Midbrain (tissue), 1 donor: ENCODE measurements at regions not wholly inside any gene's neighbourhood (a gene's known extent, or its start where the extent isn't known, plus 50 kb on each side); places are given as distances from the start of the nearest gene placed in this dataset.
"Not testable (repeated sequence)": the region's sequence is repeated elsewhere in the genome, so short reads cannot be mapped to it uniquely, and the experiment has no call there.

ENCODE experiments used
- DNase-seq: peaks from one replicate; lab custom pipeline; 2025; lab: John Stamatoyannopoulos, UW

GRCh38 chr20:48329676-48330664, 497.8 kb downstream of the PREX1 start:
- DNase-seq = no peak

- no peak for DNase-seq
These were observed 498.7 kb downstream of the PREX1 start for GRCh38 chr20:48329031-48329615.

DNA sequence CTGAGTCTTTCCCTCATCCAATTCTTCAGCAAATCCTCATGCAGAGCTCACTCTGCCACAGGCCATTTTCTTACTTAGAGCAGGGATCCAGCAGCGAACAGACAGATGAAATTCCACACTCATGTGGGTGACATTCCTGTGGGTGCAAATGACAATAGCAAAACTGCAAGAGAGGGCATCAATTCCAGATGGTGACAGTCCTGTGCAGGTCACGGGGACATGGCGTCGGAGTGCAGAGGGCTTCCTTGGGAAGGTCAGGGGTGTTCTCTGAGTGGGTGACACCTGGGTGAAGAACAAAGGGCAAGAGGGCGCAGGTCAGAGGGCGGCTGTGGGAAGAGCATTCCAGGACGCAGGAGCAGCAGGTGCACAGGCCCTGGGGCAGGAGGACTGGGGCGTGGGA, 500.0 kb downstream of the PREX1 start:
- not testable (repeated sequence) for DNase-seq

DNA sequence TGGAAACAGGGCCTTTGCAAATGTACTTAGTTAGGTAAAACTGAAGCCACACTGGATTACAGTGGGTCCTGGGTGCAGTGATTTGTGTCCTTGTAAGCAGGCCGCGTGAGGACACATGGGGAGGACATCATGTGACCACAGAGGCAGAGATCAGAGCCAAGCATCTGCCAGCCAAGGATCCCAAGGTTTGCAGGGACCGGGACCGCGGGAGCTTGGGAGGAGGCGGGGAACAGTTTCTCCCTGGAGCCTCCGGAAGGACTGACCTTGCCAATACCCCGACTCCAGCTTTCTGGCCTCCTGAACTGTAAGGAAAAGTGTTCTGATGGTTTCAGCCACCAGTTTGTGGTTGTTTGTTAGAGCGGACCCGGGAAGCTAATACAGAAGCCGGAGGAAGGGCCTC, 500.9 kb downstream of the PREX1 start:
- no peak for DNase-seq

DNA sequence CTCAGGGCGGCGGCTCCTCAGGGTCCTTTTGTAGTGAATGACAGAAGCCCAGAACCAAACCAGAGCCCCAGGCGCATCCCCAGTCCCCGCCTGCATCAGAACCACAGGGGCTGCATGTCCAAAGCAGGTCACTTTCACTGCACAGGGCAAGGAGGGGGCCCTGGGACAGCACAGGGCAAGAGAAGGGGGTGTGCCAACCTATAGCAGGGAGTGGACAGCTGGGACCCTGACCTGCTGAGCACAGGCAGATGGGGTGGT, 501.4 kb downstream of the PREX1 start:
- DNase-seq = no peak

DNA sequence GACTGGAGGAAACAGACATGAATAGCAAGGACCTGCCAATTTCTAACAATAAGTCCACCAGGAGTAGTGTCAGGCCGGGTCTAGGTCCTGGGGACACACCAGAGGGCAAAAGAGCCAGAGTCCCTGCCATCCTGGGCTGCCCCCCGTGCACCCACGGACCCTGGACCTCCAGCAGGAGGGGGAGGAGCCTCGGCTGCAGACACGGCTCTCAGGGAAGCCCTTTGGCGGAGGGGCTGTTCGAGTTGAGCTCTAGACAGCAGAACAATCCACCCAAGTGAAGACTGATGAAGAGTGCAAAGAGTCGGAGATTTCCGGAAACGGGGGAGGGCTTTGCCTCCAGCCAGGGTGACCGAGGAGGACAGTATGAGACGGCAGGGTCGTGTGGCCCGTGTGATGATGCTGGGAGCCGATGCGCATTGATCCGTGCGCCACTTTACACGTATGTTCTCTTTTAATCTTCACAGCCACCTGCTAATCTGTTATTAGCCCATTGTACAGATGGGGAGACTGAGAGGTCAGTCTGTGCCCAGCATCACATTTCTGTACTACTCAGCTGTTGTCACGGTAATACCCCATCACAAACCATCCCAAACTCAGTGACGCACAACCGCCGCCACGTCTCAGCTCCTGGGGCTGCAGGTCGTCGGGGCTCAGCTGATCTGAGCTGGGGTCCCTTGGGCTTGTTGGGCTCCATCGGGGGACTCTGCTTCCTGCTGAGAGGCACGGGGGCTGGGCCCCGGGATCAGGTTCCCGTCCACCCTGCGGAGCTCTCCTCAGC, 502.0 kb downstream of the PREX1 start:
- DNase-seq = no peak

DNA sequence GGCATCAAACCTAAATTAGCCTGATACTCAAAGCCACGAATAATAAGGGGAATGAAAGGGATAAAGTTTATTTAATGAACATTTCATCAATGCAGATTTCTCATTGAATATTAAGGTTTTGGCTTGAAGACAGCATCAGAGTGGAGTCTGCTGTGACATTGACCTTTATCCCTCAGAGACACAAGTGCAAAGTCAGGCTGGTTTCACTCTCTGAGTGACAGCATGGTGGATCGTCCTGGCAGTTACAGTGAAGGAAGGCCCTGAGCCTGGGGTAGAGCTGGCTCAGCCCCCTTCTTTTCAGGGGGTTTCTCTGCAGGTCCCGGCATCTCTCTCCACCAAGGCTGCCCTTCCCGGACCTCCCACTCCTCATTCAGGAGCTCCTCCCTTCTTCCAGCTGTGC, 503.1 kb downstream of the PREX1 start:
- DNase-seq = no peak

GRCh38 chr20:48321271-48321670, 506.5 kb downstream of the PREX1 start:
- DNase-seq = no peak

- no peak for DNase-seq
These were observed 507.7 kb downstream of the PREX1 start for GRCh38 chr20:48319943-48320584.

GRCh38 chr20:48317578-48317977, 510.2 kb downstream of the PREX1 start:
- DNase-seq = no peak

GRCh38 chr20:48314925-48315592, 512.7 kb downstream of the PREX1 start:
- no peak for DNase-seq

- DNase-seq = no peak
These were observed 514.5 kb downstream of the PREX1 start for GRCh38 chr20:48313324-48313723.

- no peak for DNase-seq
These were observed 515.8 kb downstream of the PREX1 start for GRCh38 chr20:48311956-48312355.

DNA sequence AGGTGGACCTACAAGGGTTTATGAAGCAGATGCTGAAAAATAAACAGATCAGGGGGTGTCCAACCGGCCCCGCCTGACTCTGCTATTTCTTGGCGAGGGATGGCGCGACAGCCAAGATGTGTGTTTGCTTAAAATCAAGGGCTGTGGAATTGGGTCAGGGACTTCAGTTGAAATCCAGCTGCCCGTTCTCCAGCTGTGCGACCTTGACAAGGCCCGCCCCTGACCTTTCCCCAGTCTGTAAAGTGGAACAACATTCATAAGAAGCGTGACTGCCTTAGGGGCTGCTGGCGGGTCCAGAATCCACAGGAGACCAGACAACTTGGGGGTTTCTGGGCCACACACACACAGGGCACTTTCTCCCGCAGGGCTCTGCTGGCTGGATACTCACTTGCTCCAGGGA, 517.5 kb downstream of the PREX1 start:
- no peak for DNase-seq

- no peak for DNase-seq
These were observed 518.5 kb downstream of the PREX1 start for GRCh38 chr20:48309293-48309692.

DNA sequence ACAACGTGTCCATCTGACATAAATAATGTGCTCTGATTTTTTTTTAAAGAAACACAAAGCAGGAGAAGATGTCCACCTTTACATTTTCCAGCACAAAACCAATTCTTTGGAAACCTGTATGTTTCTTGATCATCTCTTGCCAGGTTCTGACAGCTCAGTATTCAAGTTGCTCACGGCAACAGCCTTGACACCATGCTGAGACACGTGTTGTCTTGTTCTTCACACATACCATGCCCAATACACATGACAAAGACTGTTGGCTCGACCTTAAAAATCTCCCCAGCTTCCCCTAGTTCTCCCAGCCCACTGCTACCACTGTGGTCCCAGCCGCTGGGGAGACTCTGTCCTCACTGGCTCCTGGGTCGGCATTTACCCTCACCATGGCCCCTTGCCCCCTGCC, 518.9 kb downstream of the PREX1 start:
- DNase-seq = no peak

DNA sequence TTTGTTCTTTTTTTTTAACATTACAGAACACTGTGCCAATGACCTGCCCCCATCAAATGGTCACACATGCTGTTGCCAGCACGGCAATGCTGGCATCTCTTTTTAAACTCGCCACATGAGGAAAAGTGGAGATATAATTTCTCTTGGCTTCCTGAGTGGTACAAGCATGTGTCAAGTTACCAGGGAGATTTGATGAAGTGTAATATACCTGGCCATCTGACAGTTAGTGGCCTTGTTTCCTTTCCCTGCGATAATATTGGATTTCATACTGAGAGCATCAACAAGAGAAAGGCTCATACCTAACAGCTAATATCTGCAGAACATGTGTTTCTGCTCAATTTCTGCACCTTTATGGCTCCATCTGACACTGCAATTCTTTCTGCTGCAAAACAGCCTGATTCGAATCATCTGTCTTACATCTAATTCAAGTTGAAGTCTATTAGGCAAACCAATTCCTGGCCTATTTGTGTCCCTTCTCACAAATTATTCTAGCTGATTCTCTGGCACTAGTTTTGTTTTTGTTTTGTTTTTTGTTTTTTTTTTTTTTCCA, 519.5 kb downstream of the PREX1 start:
- no peak for DNase-seq

GRCh38 chr20:48307277-48307676, 520.5 kb downstream of the PREX1 start:
- no peak for DNase-seq

DNA sequence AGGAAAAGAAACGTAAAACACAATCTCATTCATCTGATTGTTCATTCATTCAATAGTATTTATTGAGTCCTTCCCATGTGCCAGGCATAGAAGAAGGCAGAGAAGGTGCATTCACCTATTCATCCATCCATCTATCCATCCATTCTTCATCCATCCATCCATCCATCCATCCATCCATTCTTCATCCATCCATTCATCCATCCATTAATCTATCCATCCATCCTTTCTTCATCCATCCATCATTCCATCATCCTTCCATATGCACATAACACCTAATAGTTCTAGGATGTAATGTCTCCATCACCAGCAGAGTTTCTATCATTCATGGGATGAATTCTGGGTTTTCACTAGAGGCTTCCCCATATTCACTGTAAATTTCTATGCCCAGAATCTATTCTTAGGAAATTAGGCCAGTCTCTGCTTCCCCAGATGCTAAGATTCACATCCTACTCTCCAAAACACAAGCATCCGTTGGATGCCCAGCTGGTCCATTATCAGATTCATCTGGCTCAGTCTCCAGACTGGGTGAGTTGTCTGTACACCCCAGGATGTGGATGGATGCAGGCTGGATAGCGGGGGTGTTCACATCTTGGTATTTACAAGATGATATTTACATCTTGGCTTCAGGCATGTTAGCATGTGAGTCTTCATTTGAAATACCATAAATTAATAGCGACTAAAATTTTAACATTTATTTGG, 517.7 kb upstream of the SULF2 start:
- no peak for DNase-seq

DNA sequence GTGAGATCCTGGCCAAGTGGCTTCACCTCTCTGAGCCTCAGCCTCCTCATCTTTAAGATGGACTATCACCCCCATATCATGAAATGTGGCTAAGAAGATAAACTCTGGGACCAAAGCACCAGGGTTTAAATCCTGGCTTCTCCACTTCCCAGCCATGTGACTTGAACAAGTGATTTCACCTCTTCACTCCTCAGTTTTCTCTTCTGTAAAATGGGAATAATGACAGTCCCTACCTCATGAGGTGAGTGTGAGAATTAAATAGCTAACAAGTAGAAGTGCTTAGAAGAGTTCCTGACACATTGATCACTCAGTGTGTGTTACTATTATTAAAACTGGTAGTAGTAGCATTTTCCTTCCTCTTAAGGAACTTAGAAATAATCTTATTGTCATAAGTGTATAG, 516.9 kb upstream of the SULF2 start:
- no peak for DNase-seq

DNA sequence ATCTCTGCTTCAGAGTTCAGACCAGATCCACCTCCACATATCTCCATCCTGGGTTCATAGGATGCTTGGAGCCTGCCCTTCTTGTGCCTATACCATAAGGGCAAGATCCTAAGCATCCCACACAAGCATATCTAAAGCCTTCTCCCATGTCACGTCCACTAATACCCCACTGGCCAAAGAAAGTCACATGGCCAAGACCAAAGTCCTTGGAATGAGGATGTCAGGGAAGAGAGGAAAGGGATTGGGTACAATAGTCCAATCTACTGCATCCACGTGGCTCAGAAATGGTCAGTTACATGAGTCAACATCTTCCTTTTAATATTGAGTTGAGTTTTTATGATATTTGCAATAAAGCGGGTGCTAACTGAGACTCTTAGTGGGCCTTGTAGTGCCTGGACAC, 515.9 kb upstream of the SULF2 start:
- no peak for DNase-seq
